Endodermal cell (in vitro differentiated cells): ENCODE measurements at regions not wholly inside any gene's neighbourhood (a gene's known extent, or its start where the extent isn't known, plus 50 kb on each side); places are given as distances from the start of the nearest gene placed in this dataset.

Experiments
- DNase-seq: peaks from one replicate; pipeline ENCODE4 v3.0.0-alpha.2; 2017
- H3K27ac ChIP-seq: 2 replicates; pipeline ENCODE4 v1.5.1; 2013; ENCODE audit warnings: mild to moderate bottlenecking, low read depth, low read length, moderate library complexity
- H3K27me3 ChIP-seq: 2 replicates; pipeline ENCODE4 v1.6.1; 2013; ENCODE audit warnings: mild to moderate bottlenecking, low read length, moderate library complexity; ENCODE audit not compliant: insufficient read depth, control insufficient read depth, poor library complexity, severe bottlenecking
- H3K36me3 ChIP-seq: 2 replicates; pipeline ENCODE4 v1.7.0; 2013; ENCODE audit warnings: mild to moderate bottlenecking, low read length, moderate library complexity; ENCODE audit not compliant: control insufficient read depth, insufficient read depth
- H3K4me1 ChIP-seq: one replicate; pipeline ENCODE4 v1.7.0; 2013; ENCODE audit warnings: low read length; ENCODE audit not compliant: control insufficient read depth, insufficient read depth
- H3K4me3 ChIP-seq: 2 replicates; pipeline ENCODE4 v1.5.1; 2013; ENCODE audit warnings: mild to moderate bottlenecking, low read length, moderate library complexity
- H3K9ac ChIP-seq: 2 replicates; pipeline ENCODE4 v1.6.1; 2013; ENCODE audit warnings: mild to moderate bottlenecking, low read length, moderate library complexity; ENCODE audit not compliant: poor library complexity, severe bottlenecking; ENCODE audit errors: extremely low read depth
- H3K9me3 ChIP-seq: 2 replicates; pipeline ENCODE4 v1.6.1; 2013; ENCODE audit warnings: mild to moderate bottlenecking, low read length, moderate library complexity; ENCODE audit not compliant: control insufficient read depth
- H3K27ac Mint-ChIP-seq: 2 replicates; pipeline ENCODE4 v1.8.0; 2020; ENCODE audit warnings: mixed read lengths
- H3K27me3 Mint-ChIP-seq: 2 replicates; pipeline ENCODE4 v1.8.0; 2021; ENCODE audit warnings: mild to moderate bottlenecking, mixed read lengths; ENCODE audit not compliant: insufficient read depth
- H3K36me3 Mint-ChIP-seq: 2 replicates; pipeline ENCODE4 v1.8.0; 2020; ENCODE audit warnings: low read depth, mixed read lengths
- H3K4me1 Mint-ChIP-seq: 2 replicates; pipeline ENCODE4 v1.8.0; 2020; ENCODE audit warnings: mixed read lengths
- H3K4me3 Mint-ChIP-seq: 2 replicates; pipeline ENCODE4 v1.8.0; 2020; ENCODE audit warnings: mild to moderate bottlenecking, moderate library complexity, mixed read lengths
- H3K9me3 Mint-ChIP-seq: 2 replicates; pipeline ENCODE4 v1.8.0; 2020; ENCODE audit warnings: mild to moderate bottlenecking, mixed read lengths
- WGBS, 2 experiments: methylation state at CpG; one replicate each; pipeline versions ENCODE4 v1.1.5 to v1.1.7; 2013; ENCODE audit warnings: missing lambda C conversion rate in 2 of 2, mixed read lengths in 1 of 2; ENCODE audit not compliant: insufficient coverage in 1 of 2, insufficient read length in 1 of 2; 5-methylcytosine and 5-hydroxymethylcytosine counted together
- TF ChIP-seq, protein P1 (sequence below): fragments of 200-600 bp; sonication (generic); conservative IDR thresholded peaks from 2 replicates; pipeline ENCODE4 v1.5.0; 2021; ENCODE audit warnings: antibody characterized with exemption, mild to moderate bottlenecking

DNA sequence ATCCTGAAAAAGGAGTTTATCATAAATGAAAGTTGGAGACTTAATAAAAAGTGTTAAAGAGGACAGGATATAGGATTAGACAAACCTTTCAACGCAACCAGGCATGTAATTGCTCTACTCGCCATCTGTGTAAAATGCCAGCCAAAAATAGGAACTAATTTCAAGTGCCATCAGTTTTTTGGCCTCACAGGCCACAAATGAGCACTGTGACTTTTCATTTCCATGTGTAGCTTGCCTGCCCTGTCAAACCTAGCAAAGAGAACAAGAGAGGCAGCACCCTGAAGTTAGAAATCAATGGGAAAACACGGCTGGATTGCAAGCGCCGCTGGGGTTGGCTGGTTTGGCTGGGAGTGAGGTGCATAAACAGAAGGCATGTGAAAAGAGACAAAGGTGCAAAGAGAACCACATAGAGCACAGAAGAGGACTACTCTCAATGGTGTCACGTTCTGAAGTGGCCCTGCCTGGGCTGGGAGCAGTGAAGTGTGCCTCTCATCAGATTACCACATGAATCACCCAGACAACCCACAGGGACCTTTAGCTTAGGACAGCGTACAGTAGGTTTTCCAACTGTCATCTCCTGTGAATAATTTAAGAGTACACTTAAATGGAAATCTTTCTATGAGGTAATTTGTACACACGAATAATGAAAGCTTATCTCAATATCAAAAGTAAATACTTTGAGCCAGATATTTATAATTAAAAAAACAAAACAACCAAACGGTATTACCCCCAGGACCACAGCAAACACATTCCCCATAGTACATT, 78.0 kb upstream of the NHSL1 start:
- H3K4me1 ChIP-seq, result no peaks in the 10 kb centered on the region
- H3K9ac ChIP-seq, result no peak overlapping the region
- Mint-ChIP-seq H3K4me1 (peaks cover 16% of the 10 kb centered on the region), H3K4me3 (no peak overlapping the region), H3K27me3 (no peaks in the 10 kb centered on the region), H3K27ac (no peak overlapping the region), H3K9me3 (no peaks in the 10 kb centered on the region), H3K36me3 (no peaks in the 10 kb centered on the region)
- TF ChIP-seq, protein P1, sequence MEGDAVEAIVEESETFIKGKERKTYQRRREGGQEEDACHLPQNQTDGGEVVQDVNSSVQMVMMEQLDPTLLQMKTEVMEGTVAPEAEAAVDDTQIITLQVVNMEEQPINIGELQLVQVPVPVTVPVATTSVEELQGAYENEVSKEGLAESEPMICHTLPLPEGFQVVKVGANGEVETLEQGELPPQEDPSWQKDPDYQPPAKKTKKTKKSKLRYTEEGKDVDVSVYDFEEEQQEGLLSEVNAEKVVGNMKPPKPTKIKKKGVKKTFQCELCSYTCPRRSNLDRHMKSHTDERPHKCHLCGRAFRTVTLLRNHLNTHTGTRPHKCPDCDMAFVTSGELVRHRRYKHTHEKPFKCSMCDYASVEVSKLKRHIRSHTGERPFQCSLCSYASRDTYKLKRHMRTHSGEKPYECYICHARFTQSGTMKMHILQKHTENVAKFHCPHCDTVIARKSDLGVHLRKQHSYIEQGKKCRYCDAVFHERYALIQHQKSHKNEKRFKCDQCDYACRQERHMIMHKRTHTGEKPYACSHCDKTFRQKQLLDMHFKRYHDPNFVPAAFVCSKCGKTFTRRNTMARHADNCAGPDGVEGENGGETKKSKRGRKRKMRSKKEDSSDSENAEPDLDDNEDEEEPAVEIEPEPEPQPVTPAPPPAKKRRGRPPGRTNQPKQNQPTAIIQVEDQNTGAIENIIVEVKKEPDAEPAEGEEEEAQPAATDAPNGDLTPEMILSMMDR, result no peak
- no peak for DNase-seq
- no peaks in the 10 kb centered on the region for H3K9me3 ChIP-seq
- peak overlapping the region; percentile 77 for H3K27ac ChIP-seq
- H3K27me3 ChIP-seq, result no peaks in the 10 kb centered on the region
- no peaks in the 10 kb centered on the region for H3K36me3 ChIP-seq
- H3K4me3 ChIP-seq, result no peak overlapping the region
- 61 to 74% methylated on average over 6 to 8 of the region's 9 CpGs for WGBS, 2 experiments

DNA sequence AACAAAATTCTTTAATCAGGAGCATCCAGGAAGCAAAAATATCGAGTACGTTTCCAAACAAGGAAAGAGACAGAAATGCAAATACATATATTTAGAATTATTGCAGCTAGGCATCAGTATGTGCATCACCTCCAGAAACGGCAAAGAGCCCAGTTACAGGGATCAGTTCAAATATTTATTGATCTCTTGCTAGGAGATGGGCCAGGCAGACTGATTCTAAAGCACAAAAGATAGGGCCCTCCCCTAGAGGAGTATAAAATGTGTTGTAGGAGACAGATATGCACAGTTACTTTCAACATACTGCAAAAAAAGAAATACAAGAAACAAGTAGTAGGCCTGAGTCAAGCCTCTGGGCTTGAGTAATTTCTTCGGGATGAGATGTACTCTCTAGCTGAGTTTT, 80.7 kb upstream of the NHSL1 start:
- DNase-seq, result no peak
- Histone ChIP-seq H3K4me1 (no peaks in the 10 kb centered on the region), H3K9me3 (no peaks in the 10 kb centered on the region), H3K36me3 (no peaks in the 10 kb centered on the region), H3K27ac (no peak overlapping the region), H3K27me3 (no peaks in the 10 kb centered on the region), H3K4me3 (no peak overlapping the region), H3K9ac (no peak overlapping the region)
- Mint-ChIP-seq H3K9me3 (no peaks in the 10 kb centered on the region), H3K27me3 (no peaks in the 10 kb centered on the region), H3K36me3 (no peaks in the 10 kb centered on the region), H3K4me1 (peaks cover 9% of the 10 kb centered on the region), H3K4me3 (no peak overlapping the region), H3K27ac (no peak overlapping the region)
- WGBS, 2 experiments, result 88 to 93% methylated on average over 1 to 4 of the region's 4 CpGs
- TF ChIP-seq, protein P1, result no peak

DNA sequence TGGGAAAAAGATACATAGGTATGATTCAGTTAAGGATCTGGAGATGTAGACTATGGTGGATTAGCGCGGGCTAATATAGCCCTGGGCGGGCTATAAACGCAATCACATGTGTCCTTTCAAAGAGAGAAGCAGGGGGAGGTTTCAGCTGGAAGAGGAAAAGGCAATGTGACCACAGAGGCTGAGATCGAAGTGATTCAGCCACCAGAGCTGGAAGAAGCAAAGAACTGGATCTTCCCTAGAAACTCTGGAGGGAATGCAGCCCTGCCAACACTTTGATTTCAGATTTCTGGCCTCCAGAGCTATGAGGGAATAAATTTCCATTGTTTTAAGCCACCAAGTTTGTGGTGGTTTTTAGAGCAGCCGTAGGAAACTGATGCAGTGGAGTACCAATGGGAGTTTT, 81.5 kb upstream of the NHSL1 start:
- H3K9ac ChIP-seq, result no peak overlapping the region
- H3K27ac ChIP-seq, result no peak overlapping the region
- Mint-ChIP-seq H3K36me3 (no peaks in the 10 kb centered on the region), H3K4me1 (peaks cover 9% of the 10 kb centered on the region), H3K4me3 (no peak overlapping the region), H3K27ac (no peak overlapping the region), H3K27me3 (no peaks in the 10 kb centered on the region), H3K9me3 (no peaks in the 10 kb centered on the region)
- no peaks in the 10 kb centered on the region for H3K9me3 ChIP-seq
- 93 to 95% methylated on average over 6 of the region's 6 CpGs for WGBS, 2 experiments
- H3K4me1 ChIP-seq, result no peaks in the 10 kb centered on the region
- no peaks in the 10 kb centered on the region for H3K36me3 ChIP-seq
- no peaks in the 10 kb centered on the region for H3K27me3 ChIP-seq
- DNase-seq, result no peak
- TF ChIP-seq, protein P1, result no peak
- H3K4me3 ChIP-seq, result no peak overlapping the region
